ENCODE measurements at regions not wholly inside any gene's neighbourhood (a gene's known extent, or its start where the extent isn't known, plus 50 kb on each side); places are given as distances from the start of the nearest gene placed in this dataset.

DNA sequence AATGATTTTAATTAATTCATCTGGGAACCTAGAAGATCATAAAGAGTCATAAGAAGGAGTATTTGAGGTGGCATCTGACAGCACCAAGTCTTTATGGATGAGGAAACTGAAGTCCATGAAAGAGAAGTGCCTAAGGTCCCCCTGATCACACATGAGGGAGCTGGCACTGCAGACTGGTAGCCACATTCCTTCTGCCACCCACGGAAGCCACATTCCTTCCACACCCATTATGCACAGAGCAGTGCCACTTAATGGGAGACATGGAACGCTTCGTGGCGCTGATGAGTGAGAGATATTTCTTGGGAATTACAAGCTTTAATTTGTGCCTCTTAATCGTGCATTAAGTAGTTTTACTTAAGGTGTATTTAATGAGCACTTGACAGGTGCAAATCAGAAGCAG, 139.3 kb upstream of the NTF3 start:
- 96% methylated on average over 5 of the region's 5 CpGs for WGBS

DNA sequence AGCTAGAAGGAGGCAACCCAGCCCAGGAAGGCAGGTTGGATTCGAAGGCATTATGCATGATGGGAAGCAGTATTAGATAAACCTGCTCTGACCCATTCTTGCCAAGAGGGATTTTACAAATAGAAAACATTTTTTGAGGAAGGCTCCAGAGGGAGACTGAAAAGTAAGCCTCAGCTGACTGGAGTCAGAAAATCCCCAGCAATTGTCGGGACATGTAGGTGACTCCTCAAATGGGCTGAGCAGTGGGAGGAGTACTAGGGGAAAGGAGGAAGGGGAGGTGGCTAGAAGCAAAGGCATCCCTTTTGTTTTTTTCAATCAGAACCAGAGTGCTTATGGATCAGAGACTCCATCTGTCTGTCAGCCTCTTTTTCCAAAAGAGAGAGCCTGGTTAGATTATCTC, 138.1 kb upstream of the NTF3 start:
- H3K4me3 ChIP-seq (ENCODE audit: low read length in 2 of 2): no peak overlapping the region
- no peaks in the 10 kb centered on the region for H3K4me1 ChIP-seq (ENCODE audit: control insufficient read depth in 2 of 2, insufficient read depth in 2 of 2, low read length in 2 of 2)
- H3K27me3 ChIP-seq (ENCODE audit: control insufficient read depth in 2 of 2, insufficient read depth in 1 of 2, low read length in 1 of 2): no peaks in the 10 kb centered on the region
- DNase-seq (ENCODE audit: low read depth in 6 of 9, low spot score in 9 of 9): no peak
- WGBS: 84% methylated on average over 2 of the region's 2 CpGs
- no peaks in the 10 kb centered on the region for H3K36me3 ChIP-seq (ENCODE audit: control insufficient read depth in 2 of 2, insufficient read depth in 2 of 2, low read length in 1 of 2)
- no peak overlapping the region for H3K27ac ChIP-seq (ENCODE audit: low read depth in 1 of 2, low read length in 1 of 2)
- no peaks in the 10 kb centered on the region for H3K9me3 ChIP-seq (ENCODE audit: control insufficient read depth in 2 of 2, insufficient read depth in 1 of 2, low read length in 1 of 2)

More for the DNA sequence above, 139.3 kb upstream of the NTF3 start:
- Histone ChIP-seq H3K9me3 (ENCODE audit: control insufficient read depth in 2 of 2, insufficient read depth in 1 of 2, low read length in 1 of 2) (no peaks in the 10 kb centered on the region), H3K4me1 (ENCODE audit: control insufficient read depth in 2 of 2, insufficient read depth in 2 of 2, low read length in 2 of 2) (no peaks in the 10 kb centered on the region), H3K36me3 (ENCODE audit: control insufficient read depth in 2 of 2, insufficient read depth in 2 of 2, low read length in 1 of 2) (no peaks in the 10 kb centered on the region), H3K27ac (ENCODE audit: low read depth in 1 of 2, low read length in 1 of 2) (no peak overlapping the region), H3K27me3 (ENCODE audit: control insufficient read depth in 2 of 2, insufficient read depth in 1 of 2, low read length in 1 of 2) (no peaks in the 10 kb centered on the region), H3K4me3 (ENCODE audit: low read length in 2 of 2) (no peak overlapping the region)
- DNase-seq (ENCODE audit: low read depth in 6 of 9, low spot score in 9 of 9): no peak

DNA sequence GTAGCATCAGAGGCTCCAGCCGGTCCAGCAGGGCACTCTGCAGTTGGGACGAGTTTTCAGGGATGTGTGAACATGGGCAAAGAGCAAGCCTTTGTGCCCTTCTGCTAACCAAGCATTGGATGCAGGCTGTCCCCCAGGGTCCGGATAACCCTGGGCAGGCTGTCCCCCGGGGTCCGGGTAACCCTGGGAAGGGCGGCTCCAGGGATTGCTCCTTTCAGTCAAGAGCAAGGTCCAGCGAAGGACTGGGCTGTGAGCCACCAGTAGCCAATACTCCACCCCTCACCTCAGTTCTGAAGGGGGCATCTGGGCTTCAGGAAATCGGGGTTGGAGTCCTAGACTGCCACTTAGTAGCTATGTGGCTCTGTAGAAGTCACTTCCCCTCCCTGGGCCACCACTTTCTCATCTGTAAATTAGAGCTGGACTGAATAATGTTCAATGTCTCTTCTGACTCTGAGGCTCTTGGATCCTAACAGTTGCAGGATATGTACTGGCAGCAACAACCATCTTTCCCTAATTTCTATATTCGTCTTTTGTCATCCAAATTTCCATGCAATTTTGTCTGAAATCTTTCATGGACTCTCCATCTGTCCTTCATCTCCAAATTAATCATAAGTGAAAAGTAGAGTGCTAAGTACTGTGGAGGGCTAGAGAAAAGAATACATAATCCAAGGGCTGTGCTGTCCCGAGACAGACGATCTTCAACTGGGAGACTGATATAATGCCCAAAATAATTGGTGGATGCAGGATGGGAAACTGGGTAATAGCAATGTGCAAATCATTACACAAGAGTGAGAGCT, 137.4 kb upstream of the NTF3 start:
- no peak overlapping the region for H3K27ac ChIP-seq (ENCODE audit: low read depth in 1 of 2, low read length in 1 of 2)
- no peak overlapping the region for H3K4me3 ChIP-seq (ENCODE audit: low read length in 2 of 2)
- H3K36me3 ChIP-seq (ENCODE audit: control insufficient read depth in 2 of 2, insufficient read depth in 2 of 2, low read length in 1 of 2): no peaks in the 10 kb centered on the region
- H3K4me1 ChIP-seq (ENCODE audit: control insufficient read depth in 2 of 2, insufficient read depth in 2 of 2, low read length in 2 of 2): no peaks in the 10 kb centered on the region
- no peak for DNase-seq (ENCODE audit: low read depth in 6 of 9, low spot score in 9 of 9)
- no peaks in the 10 kb centered on the region for H3K27me3 ChIP-seq (ENCODE audit: control insufficient read depth in 2 of 2, insufficient read depth in 1 of 2, low read length in 1 of 2)
- 96% methylated on average over 11 of the region's 11 CpGs for WGBS
- no peaks in the 10 kb centered on the region for H3K9me3 ChIP-seq (ENCODE audit: control insufficient read depth in 2 of 2, insufficient read depth in 1 of 2, low read length in 1 of 2)

DNA sequence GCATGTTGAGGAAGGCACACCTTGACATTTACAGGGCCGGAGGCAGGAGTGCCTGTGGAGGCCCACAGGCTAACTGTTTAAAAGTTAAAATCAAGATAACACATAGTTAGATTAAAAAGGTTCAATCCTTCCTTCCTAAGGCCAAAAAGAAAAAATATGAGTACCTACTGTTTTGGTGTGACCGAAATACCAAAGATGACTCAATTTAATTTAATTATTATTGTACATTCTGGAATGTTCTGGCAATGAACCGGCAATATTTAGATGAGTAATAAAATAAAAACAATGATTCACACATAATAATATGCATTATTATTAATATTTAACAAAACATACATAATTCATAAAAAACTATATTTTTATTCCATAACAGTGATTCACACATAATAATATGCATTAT, 136.8 kb upstream of the NTF3 start:
- H3K36me3 ChIP-seq (ENCODE audit: control insufficient read depth in 2 of 2, insufficient read depth in 2 of 2, low read length in 1 of 2): no peaks in the 10 kb centered on the region
- H3K9me3 ChIP-seq (ENCODE audit: control insufficient read depth in 2 of 2, insufficient read depth in 1 of 2, low read length in 1 of 2): no peaks in the 10 kb centered on the region
- H3K4me3 ChIP-seq (ENCODE audit: low read length in 2 of 2): no peak overlapping the region
- H3K27ac ChIP-seq (ENCODE audit: low read depth in 1 of 2, low read length in 1 of 2): no peak overlapping the region
- 97% methylated on average over 3 of the region's 3 CpGs for WGBS
- no peaks in the 10 kb centered on the region for H3K4me1 ChIP-seq (ENCODE audit: control insufficient read depth in 2 of 2, insufficient read depth in 2 of 2, low read length in 2 of 2)
- DNase-seq (ENCODE audit: low read depth in 6 of 9, low spot score in 9 of 9): no peak
- H3K27me3 ChIP-seq (ENCODE audit: control insufficient read depth in 2 of 2, insufficient read depth in 1 of 2, low read length in 1 of 2): no peaks in the 10 kb centered on the region

DNA sequence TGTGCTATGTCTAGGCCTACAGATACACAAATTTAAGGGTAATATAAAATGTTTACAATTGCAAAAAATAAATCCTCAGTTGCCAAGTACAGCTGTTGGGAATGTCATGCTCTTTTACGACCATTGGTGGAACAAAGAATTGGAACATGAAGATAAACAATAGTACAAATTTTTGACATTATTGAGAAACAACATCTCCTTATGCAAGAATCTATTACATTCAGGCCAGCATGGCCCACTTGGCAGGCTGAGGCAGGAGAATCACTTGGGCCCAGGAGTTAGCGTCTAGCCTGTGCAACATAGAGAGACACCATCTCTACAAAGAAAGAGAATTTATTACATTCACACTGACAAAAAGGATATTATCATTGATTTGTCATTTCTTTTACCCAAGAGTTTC, 135.9 kb upstream of the NTF3 start:
- Histone ChIP-seq H3K27ac (ENCODE audit: low read depth in 1 of 2, low read length in 1 of 2) (no peak overlapping the region), H3K4me1 (ENCODE audit: control insufficient read depth in 2 of 2, insufficient read depth in 2 of 2, low read length in 2 of 2) (no peaks in the 10 kb centered on the region), H3K9me3 (ENCODE audit: control insufficient read depth in 2 of 2, insufficient read depth in 1 of 2, low read length in 1 of 2) (no peaks in the 10 kb centered on the region), H3K27me3 (ENCODE audit: control insufficient read depth in 2 of 2, insufficient read depth in 1 of 2, low read length in 1 of 2) (no peaks in the 10 kb centered on the region), H3K4me3 (ENCODE audit: low read length in 2 of 2) (no peak overlapping the region), H3K36me3 (ENCODE audit: control insufficient read depth in 2 of 2, insufficient read depth in 2 of 2, low read length in 1 of 2) (no peaks in the 10 kb centered on the region)
- WGBS: 95% methylated on average over 2 of the region's 2 CpGs
- DNase-seq (ENCODE audit: low read depth in 6 of 9, low spot score in 9 of 9): no peak

DNA sequence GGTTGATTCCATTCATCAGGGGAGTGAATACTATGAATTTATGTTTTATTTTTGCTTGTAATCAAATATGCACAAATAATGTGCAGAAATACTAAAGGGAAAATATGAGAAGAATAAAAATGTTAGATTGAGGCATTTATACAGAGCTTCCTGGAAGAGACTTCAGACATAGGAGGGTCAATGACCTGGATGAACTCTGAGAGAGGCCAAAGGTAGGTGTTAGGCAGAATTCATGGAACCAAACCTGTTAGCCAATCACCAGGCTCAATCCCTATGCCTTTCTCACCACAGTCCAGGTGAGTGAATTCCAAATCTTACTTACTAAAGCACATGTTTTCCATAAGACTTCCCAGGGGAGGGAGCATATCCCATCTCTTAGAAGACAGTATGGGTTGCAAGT, 130.4 kb upstream of the NTF3 start:
- H3K9me3 ChIP-seq (ENCODE audit: control insufficient read depth in 2 of 2, insufficient read depth in 1 of 2, low read length in 1 of 2): no peaks in the 10 kb centered on the region
- no peak overlapping the region for H3K4me3 ChIP-seq (ENCODE audit: low read length in 2 of 2)
- no peak for DNase-seq (ENCODE audit: low read depth in 6 of 9, low spot score in 9 of 9)
- H3K4me1 ChIP-seq (ENCODE audit: control insufficient read depth in 2 of 2, insufficient read depth in 2 of 2, low read length in 2 of 2): no peaks in the 10 kb centered on the region
- H3K36me3 ChIP-seq (ENCODE audit: control insufficient read depth in 2 of 2, insufficient read depth in 2 of 2, low read length in 1 of 2): no peaks in the 10 kb centered on the region
- no peak overlapping the region for H3K27ac ChIP-seq (ENCODE audit: low read depth in 1 of 2, low read length in 1 of 2)
- H3K27me3 ChIP-seq (ENCODE audit: control insufficient read depth in 2 of 2, insufficient read depth in 1 of 2, low read length in 1 of 2): no peaks in the 10 kb centered on the region

DNA sequence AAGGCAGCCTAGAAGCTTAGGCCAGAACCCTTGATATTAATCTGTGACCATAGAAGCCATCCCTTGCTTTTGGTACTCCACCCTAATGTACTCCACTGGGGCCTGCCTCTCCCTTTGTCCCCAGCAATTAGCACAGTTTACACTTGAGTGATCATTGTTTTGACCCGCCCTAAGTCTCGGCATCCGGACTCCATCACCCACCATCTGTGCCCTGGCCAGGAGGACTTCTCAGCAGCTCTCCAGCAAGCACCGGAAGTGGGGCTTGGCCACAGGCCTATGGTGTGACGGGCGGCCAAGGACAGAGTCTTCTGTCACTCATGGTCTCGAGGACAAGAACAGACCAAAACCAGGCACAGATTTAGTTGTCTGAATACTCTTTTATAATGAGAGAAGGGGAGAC, 126.5 kb upstream of the NTF3 start:
- H3K4me1 ChIP-seq (ENCODE audit: control insufficient read depth in 2 of 2, insufficient read depth in 2 of 2, low read length in 2 of 2): no peaks in the 10 kb centered on the region
- DNase-seq (ENCODE audit: low read depth in 6 of 9, low spot score in 9 of 9): no peak
- H3K27me3 ChIP-seq (ENCODE audit: control insufficient read depth in 2 of 2, insufficient read depth in 1 of 2, low read length in 1 of 2): no peaks in the 10 kb centered on the region
- H3K4me3 ChIP-seq (ENCODE audit: low read length in 2 of 2): no peak overlapping the region
- H3K36me3 ChIP-seq (ENCODE audit: control insufficient read depth in 2 of 2, insufficient read depth in 2 of 2, low read length in 1 of 2): no peaks in the 10 kb centered on the region
- H3K27ac ChIP-seq (ENCODE audit: low read depth in 1 of 2, low read length in 1 of 2): no peak overlapping the region
- H3K9me3 ChIP-seq (ENCODE audit: control insufficient read depth in 2 of 2, insufficient read depth in 1 of 2, low read length in 1 of 2): no peaks in the 10 kb centered on the region
- WGBS: 92% methylated on average over 7 of the region's 7 CpGs

DNA sequence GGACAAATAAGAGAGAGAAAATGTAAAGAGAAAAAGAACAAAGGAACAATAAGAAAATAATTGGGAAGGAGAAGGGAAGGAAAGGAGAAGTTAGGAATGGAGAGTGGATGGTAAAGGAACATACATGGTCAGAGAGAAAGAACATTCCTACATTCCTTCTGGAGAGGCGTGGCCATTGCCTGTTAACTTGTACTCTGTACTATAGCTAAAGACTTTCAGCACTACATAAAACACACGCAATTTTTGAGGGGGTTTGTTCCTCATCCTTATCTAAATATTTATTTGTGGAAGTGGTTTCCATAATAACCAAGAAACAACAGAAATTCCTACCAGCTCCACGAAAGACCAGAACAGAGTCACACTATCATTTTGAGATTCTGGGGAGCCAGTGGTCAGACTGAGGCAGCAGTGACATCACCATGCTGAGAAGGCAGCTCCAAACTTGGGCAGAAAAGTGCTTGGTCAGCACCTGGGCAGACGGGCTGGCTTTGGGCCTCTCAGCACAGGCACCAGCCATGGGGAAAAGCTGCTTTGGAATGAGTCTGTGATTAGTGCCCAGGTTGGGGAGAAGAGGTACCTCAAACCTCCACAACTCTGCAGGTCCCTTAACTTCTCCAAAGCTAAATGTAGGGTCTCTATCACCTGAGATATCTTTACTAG, 125.9 kb upstream of the NTF3 start:
- H3K36me3 ChIP-seq (ENCODE audit: control insufficient read depth in 2 of 2, insufficient read depth in 2 of 2, low read length in 1 of 2): no peaks in the 10 kb centered on the region
- no peaks in the 10 kb centered on the region for H3K4me1 ChIP-seq (ENCODE audit: control insufficient read depth in 2 of 2, insufficient read depth in 2 of 2, low read length in 2 of 2)
- no peak overlapping the region for H3K4me3 ChIP-seq (ENCODE audit: low read length in 2 of 2)
- no peaks in the 10 kb centered on the region for H3K27me3 ChIP-seq (ENCODE audit: control insufficient read depth in 2 of 2, insufficient read depth in 1 of 2, low read length in 1 of 2)
- no peak for DNase-seq (ENCODE audit: low read depth in 6 of 9, low spot score in 9 of 9)
- H3K27ac ChIP-seq (ENCODE audit: low read depth in 1 of 2, low read length in 1 of 2): no peak overlapping the region
- 90% methylated on average over 4 of the region's 4 CpGs for WGBS
- no peaks in the 10 kb centered on the region for H3K9me3 ChIP-seq (ENCODE audit: control insufficient read depth in 2 of 2, insufficient read depth in 1 of 2, low read length in 1 of 2)

DNA sequence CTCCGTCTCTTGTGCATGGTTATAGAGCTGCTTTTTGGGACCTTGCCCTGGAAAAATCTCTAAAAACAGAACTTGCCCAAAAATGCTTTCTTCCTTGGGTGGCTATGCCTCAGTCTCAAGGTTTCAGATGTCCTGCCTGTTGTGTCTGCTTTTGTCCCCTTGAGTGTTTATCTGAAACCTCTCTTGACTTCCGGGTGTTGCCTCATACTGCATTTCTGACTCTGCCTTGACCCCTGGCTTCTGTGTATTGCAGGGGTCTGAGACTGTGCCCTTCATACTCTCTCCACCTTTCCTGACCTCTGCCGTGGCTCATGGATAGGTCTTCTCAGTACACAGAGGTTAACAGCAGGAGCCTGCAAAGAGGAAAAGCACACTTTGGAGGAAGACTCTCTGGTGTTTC, 124.8 kb upstream of the NTF3 start:
- no peaks in the 10 kb centered on the region for H3K4me1 ChIP-seq (ENCODE audit: control insufficient read depth in 2 of 2, insufficient read depth in 2 of 2, low read length in 2 of 2)
- no peaks in the 10 kb centered on the region for H3K36me3 ChIP-seq (ENCODE audit: control insufficient read depth in 2 of 2, insufficient read depth in 2 of 2, low read length in 1 of 2)
- DNase-seq (ENCODE audit: low read depth in 6 of 9, low spot score in 9 of 9): no peak
- H3K27ac ChIP-seq (ENCODE audit: low read depth in 1 of 2, low read length in 1 of 2): no peak overlapping the region
- no peaks in the 10 kb centered on the region for H3K27me3 ChIP-seq (ENCODE audit: control insufficient read depth in 2 of 2, insufficient read depth in 1 of 2, low read length in 1 of 2)
- H3K4me3 ChIP-seq (ENCODE audit: low read length in 2 of 2): no peak overlapping the region
- WGBS: 81% methylated on average over 3 of the region's 3 CpGs
- no peaks in the 10 kb centered on the region for H3K9me3 ChIP-seq (ENCODE audit: control insufficient read depth in 2 of 2, insufficient read depth in 1 of 2, low read length in 1 of 2)

Measured in thymus (tissue), 11 donors.